ENCODE measurements at regions not wholly inside any gene's neighbourhood (a gene's known extent, or its start where the extent isn't known, plus 50 kb on each side); places are given as distances from the start of the nearest gene placed in this dataset.

GRCh38 chrX:39633293-39633692 lies 464.5 kb downstream of the BCOR start:
- no peak for DNase-seq (ENCODE audit: low read depth in 2 of 2)

GRCh38 chrX:39636481-39636880 lies 461.3 kb downstream of the BCOR start:
- DNase-seq (ENCODE audit: low read depth in 2 of 2), result no peak

GRCh38 chrX:39638526-39638925 lies 459.2 kb downstream of the BCOR start:
- no peak for DNase-seq (ENCODE audit: low read depth in 2 of 2)

- no peak for DNase-seq (ENCODE audit: low read depth in 2 of 2)
Measured at GRCh38 chrX:39639871-39640270, 457.9 kb downstream of the BCOR start.

GRCh38 chrX:39640866-39641265 lies 456.9 kb downstream of the BCOR start:
- no peak for DNase-seq (ENCODE audit: low read depth in 2 of 2)

GRCh38 chrX:39642071-39642470 lies 455.7 kb downstream of the BCOR start:
- no peak for DNase-seq (ENCODE audit: low read depth in 2 of 2)

GRCh38 chrX:39643550-39643949 lies 454.2 kb downstream of the BCOR start:
- no peak for DNase-seq (ENCODE audit: low read depth in 2 of 2)

- DNase-seq (ENCODE audit: low read depth in 2 of 2), result no peak
Measured at GRCh38 chrX:39645178-39645895, 452.4 kb downstream of the BCOR start.

- no peak for DNase-seq (ENCODE audit: low read depth in 2 of 2)
Measured at GRCh38 chrX:39648548-39649254, 449.1 kb downstream of the BCOR start.

- DNase-seq (ENCODE audit: low read depth in 2 of 2), result no peak
Measured at GRCh38 chrX:39650768-39651347, 446.9 kb downstream of the BCOR start.

GRCh38 chrX:39652336-39652735 lies 445.4 kb downstream of the BCOR start:
- no peak for DNase-seq (ENCODE audit: low read depth in 2 of 2)

GRCh38 chrX:39653691-39654090 lies 444.1 kb downstream of the BCOR start:
- no peak for DNase-seq (ENCODE audit: low read depth in 2 of 2)

GRCh38 chrX:39654183-39654925 lies 443.4 kb downstream of the BCOR start:
- no peak for DNase-seq (ENCODE audit: low read depth in 2 of 2)

- DNase-seq (ENCODE audit: low read depth in 2 of 2), result no peak
Measured at GRCh38 chrX:39654952-39655351, 442.8 kb downstream of the BCOR start.

- DNase-seq (ENCODE audit: low read depth in 2 of 2), result no peak
Measured at GRCh38 chrX:39661116-39661907, 436.4 kb downstream of the BCOR start.

- DNase-seq (ENCODE audit: low read depth in 2 of 2), result no peak
Measured at GRCh38 chrX:39665830-39666518, 431.8 kb downstream of the BCOR start.

- DNase-seq (ENCODE audit: low read depth in 2 of 2), result no peak
Measured at GRCh38 chrX:39667191-39667590, 430.6 kb downstream of the BCOR start.

- no peak for DNase-seq (ENCODE audit: low read depth in 2 of 2)
Measured at GRCh38 chrX:39667736-39668482, 429.8 kb downstream of the BCOR start.

- DNase-seq (ENCODE audit: low read depth in 2 of 2), result no peak
Measured at GRCh38 chrX:39669668-39670067, 428.1 kb downstream of the BCOR start.

- DNase-seq (ENCODE audit: low read depth in 2 of 2), result no peak
Measured at GRCh38 chrX:39670281-39670680, 427.5 kb downstream of the BCOR start.

Measured in activated CD8-positive, alpha-beta memory T cell treated with anti-CD3 and anti-CD28 coated beads for 4 hours (primary cell).